GM23338 (cell line): ENCODE measurements at regions not wholly inside any gene's neighbourhood (a gene's known extent, or its start where the extent isn't known, plus 50 kb on each side); places are given as distances from the start of the nearest gene placed in this dataset.

Experiments
- ATAC-seq: fragments of 200-7000 bp; cut with Tn5 transposase; 3 replicates; pipeline ENCODE4 v1.9.1; 2020
- DNase-seq: peaks from one replicate; pipeline ENCODE4 v3.0.0-alpha.2; 2015; ENCODE audit warnings: low spot score
- H2AFZ ChIP-seq: fragments of 200-600 bp; sonication (generic); 2 replicates; pipeline ENCODE4 v1.8.0; 2016; ENCODE audit warnings: antibody characterized with exemption, mild to moderate bottlenecking, moderate library complexity
- H3F3A ChIP-seq: fragments of 200-600 bp; sonication (generic); replicated peaks from 2 replicates; pipeline ENCODE4 v1.8.0; 2017; ENCODE audit warnings: antibody characterized with exemption, mixed run types, low read depth
- H3K27ac ChIP-seq: fragments of 200-600 bp; sonication (generic); 2 replicates; pipeline ENCODE4 v1.6.1; 2016; ENCODE audit warnings: low read depth
- H3K27me3 ChIP-seq: fragments of 200-600 bp; sonication (generic); 2 replicates; pipeline ENCODE4 v1.8.0; 2016; ENCODE audit warnings: mild to moderate bottlenecking, mixed run types, moderate library complexity; ENCODE audit not compliant: insufficient read depth
- H3K36me3 ChIP-seq: fragments of 200-600 bp; sonication (generic); 2 replicates; pipeline ENCODE4 v1.8.0; 2016; ENCODE audit warnings: mild to moderate bottlenecking; ENCODE audit not compliant: insufficient read depth
- H3K4me1 ChIP-seq: fragments of 200-600 bp; sonication (generic); 2 replicates; pipeline ENCODE4 v1.8.0; 2016; ENCODE audit warnings: mild to moderate bottlenecking, moderate library complexity; ENCODE audit not compliant: insufficient read depth
- H3K4me2 ChIP-seq: fragments of 200-600 bp; sonication (generic); 2 replicates; pipeline ENCODE4 v1.7.1; 2017; ENCODE audit warnings: mixed run types
- H3K4me3 ChIP-seq: fragments of 200-600 bp; sonication (generic); 2 replicates; pipeline ENCODE4 v1.6.1; 2016; ENCODE audit warnings: mixed run types
- H3K79me2 ChIP-seq: fragments of 200-600 bp; sonication (generic); replicated peaks from 2 replicates; pipeline ENCODE4 v1.8.0; 2017; ENCODE audit warnings: mild to moderate bottlenecking; ENCODE audit not compliant: insufficient read depth
- H3K9me2 ChIP-seq: fragments of 200-600 bp; sonication (generic); 2 replicates; pipeline ENCODE4 v1.8.0; 2017; ENCODE audit not compliant: insufficient read depth
- H4K20me1 ChIP-seq: fragments of 200-600 bp; sonication (generic); replicated peaks from 2 replicates; pipeline ENCODE4 v1.8.0; 2017; ENCODE audit warnings: mild to moderate bottlenecking; ENCODE audit not compliant: insufficient read depth
- H3K27ac Mint-ChIP-seq: 2 replicates; pipeline ENCODE4 v1.8.0; 2020; ENCODE audit warnings: inconsistent platforms, mild to moderate bottlenecking, moderate library complexity, mixed read lengths
- H3K27me3 Mint-ChIP-seq: 3 replicates; pipeline ENCODE4 v1.8.0; 2022; ENCODE audit warnings: low read depth, mild to moderate bottlenecking, moderate library complexity, mixed read lengths, inconsistent platforms; ENCODE audit not compliant: insufficient read depth, poor library complexity
- H3K36me3 Mint-ChIP-seq: 3 replicates; pipeline ENCODE4 v1.8.0; 2021; ENCODE audit warnings: low read depth, mild to moderate bottlenecking, inconsistent platforms, moderate library complexity, mixed read lengths
- H3K4me1 Mint-ChIP-seq: 3 replicates; pipeline ENCODE4 v1.8.0; 2020; ENCODE audit warnings: mild to moderate bottlenecking, inconsistent platforms, mixed read lengths
- H3K4me3 Mint-ChIP-seq: 3 replicates; pipeline ENCODE4 v1.8.0; 2021; ENCODE audit warnings: moderate library complexity, mild to moderate bottlenecking, inconsistent platforms, mixed read lengths
- H3K9me3 Mint-ChIP-seq: 3 replicates; pipeline ENCODE4 v1.8.0; 2020; ENCODE audit warnings: moderate library complexity, mild to moderate bottlenecking, inconsistent platforms, mixed read lengths
- CREB1 ChIP-seq: fragments of 250-450 bp; sonication (Bioruptor Pico); IDR thresholded peaks from 2 replicates; pipeline ENCODE4 v1.5.0; 2020; ENCODE audit warnings: low read depth, mild to moderate bottlenecking, moderate library complexity
- EZH2 ChIP-seq: fragments of 200-600 bp; sonication (generic); IDR thresholded peaks from one replicate; pipeline ENCODE4 v1.8.0; 2017; ENCODE audit warnings: antibody characterized with exemption, mild to moderate bottlenecking, low read depth; ENCODE audit not compliant: unreplicated experiment
- JUNB ChIP-seq: IDR thresholded peaks from one replicate; pipeline ENCODE4 v1.6.1; 2016; ENCODE audit warnings: antibody characterized with exemption; ENCODE audit not compliant: unreplicated experiment
- STAT1 ChIP-seq: IDR thresholded peaks from one replicate; pipeline ENCODE4 v1.6.1; 2016; ENCODE audit warnings: antibody characterized with exemption; ENCODE audit not compliant: unreplicated experiment
- ZNF114 ChIP-seq: fragments of 250-450 bp; sonication (Bioruptor Pico); IDR thresholded peaks from 2 replicates; pipeline ENCODE4 v1.5.0; 2020; ENCODE audit warnings: mild to moderate bottlenecking, moderate library complexity
- ZNF331 ChIP-seq: fragments of 250-450 bp; sonication (Bioruptor Pico); IDR thresholded peaks from 2 replicates; pipeline ENCODE4 v1.5.0; 2020; ENCODE audit warnings: low read depth, mild to moderate bottlenecking, moderate library complexity
- TF ChIP-seq, protein P1 (sequence below): IDR thresholded peaks from 2 replicates; pipeline ENCODE4 v1.6.1; 2016; ENCODE audit warnings: antibody characterized with exemption
- TF ChIP-seq, protein P2 (sequence below), 2 experiments: fragments of 200-600 bp in 1 of 2; sonication (generic) in 1 of 2; conservative IDR thresholded peaks; 2 replicates each; pipeline versions ENCODE4 v1.5.1 to v1.6.1; 2016 to 2017; ENCODE audit warnings: antibody characterized with exemption in 2 of 2, low read depth in 2 of 2, mild to moderate bottlenecking in 2 of 2, moderate library complexity in 1 of 2
- TF ChIP-seq, protein P3 (sequence below): IDR thresholded peaks from one replicate; pipeline ENCODE4 v1.6.1; 2018; ENCODE audit warnings: antibody characterized with exemption; ENCODE audit not compliant: unreplicated experiment
- TF ChIP-seq, protein P4 (sequence below): fragments of 250-450 bp; sonication (Bioruptor Pico); IDR thresholded peaks from 2 replicates; pipeline ENCODE4 v1.5.0; 2020; ENCODE audit warnings: mild to moderate bottlenecking, moderate library complexity

DNA sequence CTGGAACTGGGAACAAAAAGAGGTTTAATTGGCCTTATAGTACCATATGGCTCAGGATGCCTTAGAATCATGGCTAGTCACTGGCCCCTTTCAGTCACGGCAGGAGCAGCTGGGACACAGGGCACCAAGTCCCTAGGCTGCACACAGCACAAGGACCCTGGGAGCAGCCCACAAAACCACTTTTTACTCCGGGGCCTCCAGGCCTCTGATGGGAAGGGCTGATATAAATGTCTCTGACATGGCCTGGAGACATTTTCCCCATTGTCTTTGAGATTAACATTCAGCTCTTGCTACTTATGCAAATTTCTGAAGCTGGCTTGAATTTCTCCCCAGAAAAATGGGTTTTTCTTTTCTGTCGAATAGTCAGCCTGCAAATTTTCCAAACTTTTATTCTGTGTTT lies 1026.4 kb upstream of the COX7C start (continued):
- TF ChIP-seq, protein P1, sequence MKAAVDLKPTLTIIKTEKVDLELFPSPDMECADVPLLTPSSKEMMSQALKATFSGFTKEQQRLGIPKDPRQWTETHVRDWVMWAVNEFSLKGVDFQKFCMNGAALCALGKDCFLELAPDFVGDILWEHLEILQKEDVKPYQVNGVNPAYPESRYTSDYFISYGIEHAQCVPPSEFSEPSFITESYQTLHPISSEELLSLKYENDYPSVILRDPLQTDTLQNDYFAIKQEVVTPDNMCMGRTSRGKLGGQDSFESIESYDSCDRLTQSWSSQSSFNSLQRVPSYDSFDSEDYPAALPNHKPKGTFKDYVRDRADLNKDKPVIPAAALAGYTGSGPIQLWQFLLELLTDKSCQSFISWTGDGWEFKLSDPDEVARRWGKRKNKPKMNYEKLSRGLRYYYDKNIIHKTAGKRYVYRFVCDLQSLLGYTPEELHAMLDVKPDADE = no peak
- no peak for TF ChIP-seq ZNF114 (CRISPR knock-in tag)
- no peak for TF ChIP-seq STAT1
- TF ChIP-seq ZNF331 (CRISPR knock-in tag) = no peak
- TF ChIP-seq EZH2 = no peak
- TF ChIP-seq CREB1 (CRISPR knock-in tag) = no peak
- no peak for TF ChIP-seq JUNB
- TF ChIP-seq, protein P2, sequence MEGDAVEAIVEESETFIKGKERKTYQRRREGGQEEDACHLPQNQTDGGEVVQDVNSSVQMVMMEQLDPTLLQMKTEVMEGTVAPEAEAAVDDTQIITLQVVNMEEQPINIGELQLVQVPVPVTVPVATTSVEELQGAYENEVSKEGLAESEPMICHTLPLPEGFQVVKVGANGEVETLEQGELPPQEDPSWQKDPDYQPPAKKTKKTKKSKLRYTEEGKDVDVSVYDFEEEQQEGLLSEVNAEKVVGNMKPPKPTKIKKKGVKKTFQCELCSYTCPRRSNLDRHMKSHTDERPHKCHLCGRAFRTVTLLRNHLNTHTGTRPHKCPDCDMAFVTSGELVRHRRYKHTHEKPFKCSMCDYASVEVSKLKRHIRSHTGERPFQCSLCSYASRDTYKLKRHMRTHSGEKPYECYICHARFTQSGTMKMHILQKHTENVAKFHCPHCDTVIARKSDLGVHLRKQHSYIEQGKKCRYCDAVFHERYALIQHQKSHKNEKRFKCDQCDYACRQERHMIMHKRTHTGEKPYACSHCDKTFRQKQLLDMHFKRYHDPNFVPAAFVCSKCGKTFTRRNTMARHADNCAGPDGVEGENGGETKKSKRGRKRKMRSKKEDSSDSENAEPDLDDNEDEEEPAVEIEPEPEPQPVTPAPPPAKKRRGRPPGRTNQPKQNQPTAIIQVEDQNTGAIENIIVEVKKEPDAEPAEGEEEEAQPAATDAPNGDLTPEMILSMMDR (conservative IDR thresholded peaks at IDR 0.05; ENCODE audit: low read depth in 2 of 2) = no peak

DNA sequence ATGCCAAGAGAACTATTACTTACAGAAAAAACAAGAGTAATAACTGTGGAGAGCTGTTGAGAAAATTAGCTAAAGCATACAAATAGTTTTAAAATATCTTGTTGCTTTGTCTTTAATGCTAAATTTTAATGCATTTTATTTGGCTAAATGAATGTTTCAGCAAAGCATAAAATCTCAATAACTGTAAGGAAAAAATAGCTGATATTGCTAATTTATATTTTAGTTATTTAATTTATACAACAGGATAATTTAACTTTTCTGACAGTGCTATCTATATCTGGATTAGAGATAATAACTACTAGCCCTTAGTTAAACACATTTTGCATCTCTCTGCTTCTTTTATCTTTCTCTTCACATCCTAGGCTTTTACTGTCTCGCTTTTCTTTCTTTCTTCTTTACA lies 1014.9 kb upstream of the COX7C start:
- no peaks in the 10 kb centered on the region for H3K27me3 ChIP-seq
- H3K79me2 ChIP-seq = no peaks in the 10 kb centered on the region
- H3K27ac ChIP-seq = no peak overlapping the region
- H3K4me3 ChIP-seq = no peak overlapping the region
- no peaks in the 10 kb centered on the region for H3K36me3 Mint-ChIP-seq
- no peak overlapping the region for H2AFZ ChIP-seq
- no peak overlapping the region for H3K27ac Mint-ChIP-seq
- no peaks in the 10 kb centered on the region for H3K9me2 ChIP-seq
- no peak for DNase-seq
- H3K27me3 Mint-ChIP-seq = no peaks in the 10 kb centered on the region
- H3K4me1 Mint-ChIP-seq = no peaks in the 10 kb centered on the region
- H3K4me2 ChIP-seq = no peak overlapping the region
- no peak for ATAC-seq
- H3F3A ChIP-seq = no peaks in the 10 kb centered on the region
- no peak overlapping the region for H3K4me3 Mint-ChIP-seq
- no peaks in the 10 kb centered on the region for H3K36me3 ChIP-seq
- no peaks in the 10 kb centered on the region for H3K9me3 Mint-ChIP-seq
- no peaks in the 10 kb centered on the region for H3K4me1 ChIP-seq
- H4K20me1 ChIP-seq = no peaks in the 10 kb centered on the region
- TF ChIP-seq ZNF114 (CRISPR knock-in tag) (no peak), ZNF331 (CRISPR knock-in tag) (no peak), CREB1 (CRISPR knock-in tag) (no peak)
- TF ChIP-seq, protein P1 = no peak
- TF ChIP-seq, protein P3, sequence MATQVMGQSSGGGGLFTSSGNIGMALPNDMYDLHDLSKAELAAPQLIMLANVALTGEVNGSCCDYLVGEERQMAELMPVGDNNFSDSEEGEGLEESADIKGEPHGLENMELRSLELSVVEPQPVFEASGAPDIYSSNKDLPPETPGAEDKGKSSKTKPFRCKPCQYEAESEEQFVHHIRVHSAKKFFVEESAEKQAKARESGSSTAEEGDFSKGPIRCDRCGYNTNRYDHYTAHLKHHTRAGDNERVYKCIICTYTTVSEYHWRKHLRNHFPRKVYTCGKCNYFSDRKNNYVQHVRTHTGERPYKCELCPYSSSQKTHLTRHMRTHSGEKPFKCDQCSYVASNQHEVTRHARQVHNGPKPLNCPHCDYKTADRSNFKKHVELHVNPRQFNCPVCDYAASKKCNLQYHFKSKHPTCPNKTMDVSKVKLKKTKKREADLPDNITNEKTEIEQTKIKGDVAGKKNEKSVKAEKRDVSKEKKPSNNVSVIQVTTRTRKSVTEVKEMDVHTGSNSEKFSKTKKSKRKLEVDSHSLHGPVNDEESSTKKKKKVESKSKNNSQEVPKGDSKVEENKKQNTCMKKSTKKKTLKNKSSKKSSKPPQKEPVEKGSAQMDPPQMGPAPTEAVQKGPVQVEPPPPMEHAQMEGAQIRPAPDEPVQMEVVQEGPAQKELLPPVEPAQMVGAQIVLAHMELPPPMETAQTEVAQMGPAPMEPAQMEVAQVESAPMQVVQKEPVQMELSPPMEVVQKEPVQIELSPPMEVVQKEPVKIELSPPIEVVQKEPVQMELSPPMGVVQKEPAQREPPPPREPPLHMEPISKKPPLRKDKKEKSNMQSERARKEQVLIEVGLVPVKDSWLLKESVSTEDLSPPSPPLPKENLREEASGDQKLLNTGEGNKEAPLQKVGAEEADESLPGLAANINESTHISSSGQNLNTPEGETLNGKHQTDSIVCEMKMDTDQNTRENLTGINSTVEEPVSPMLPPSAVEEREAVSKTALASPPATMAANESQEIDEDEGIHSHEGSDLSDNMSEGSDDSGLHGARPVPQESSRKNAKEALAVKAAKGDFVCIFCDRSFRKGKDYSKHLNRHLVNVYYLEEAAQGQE = no peak
- TF ChIP-seq, protein P4, sequence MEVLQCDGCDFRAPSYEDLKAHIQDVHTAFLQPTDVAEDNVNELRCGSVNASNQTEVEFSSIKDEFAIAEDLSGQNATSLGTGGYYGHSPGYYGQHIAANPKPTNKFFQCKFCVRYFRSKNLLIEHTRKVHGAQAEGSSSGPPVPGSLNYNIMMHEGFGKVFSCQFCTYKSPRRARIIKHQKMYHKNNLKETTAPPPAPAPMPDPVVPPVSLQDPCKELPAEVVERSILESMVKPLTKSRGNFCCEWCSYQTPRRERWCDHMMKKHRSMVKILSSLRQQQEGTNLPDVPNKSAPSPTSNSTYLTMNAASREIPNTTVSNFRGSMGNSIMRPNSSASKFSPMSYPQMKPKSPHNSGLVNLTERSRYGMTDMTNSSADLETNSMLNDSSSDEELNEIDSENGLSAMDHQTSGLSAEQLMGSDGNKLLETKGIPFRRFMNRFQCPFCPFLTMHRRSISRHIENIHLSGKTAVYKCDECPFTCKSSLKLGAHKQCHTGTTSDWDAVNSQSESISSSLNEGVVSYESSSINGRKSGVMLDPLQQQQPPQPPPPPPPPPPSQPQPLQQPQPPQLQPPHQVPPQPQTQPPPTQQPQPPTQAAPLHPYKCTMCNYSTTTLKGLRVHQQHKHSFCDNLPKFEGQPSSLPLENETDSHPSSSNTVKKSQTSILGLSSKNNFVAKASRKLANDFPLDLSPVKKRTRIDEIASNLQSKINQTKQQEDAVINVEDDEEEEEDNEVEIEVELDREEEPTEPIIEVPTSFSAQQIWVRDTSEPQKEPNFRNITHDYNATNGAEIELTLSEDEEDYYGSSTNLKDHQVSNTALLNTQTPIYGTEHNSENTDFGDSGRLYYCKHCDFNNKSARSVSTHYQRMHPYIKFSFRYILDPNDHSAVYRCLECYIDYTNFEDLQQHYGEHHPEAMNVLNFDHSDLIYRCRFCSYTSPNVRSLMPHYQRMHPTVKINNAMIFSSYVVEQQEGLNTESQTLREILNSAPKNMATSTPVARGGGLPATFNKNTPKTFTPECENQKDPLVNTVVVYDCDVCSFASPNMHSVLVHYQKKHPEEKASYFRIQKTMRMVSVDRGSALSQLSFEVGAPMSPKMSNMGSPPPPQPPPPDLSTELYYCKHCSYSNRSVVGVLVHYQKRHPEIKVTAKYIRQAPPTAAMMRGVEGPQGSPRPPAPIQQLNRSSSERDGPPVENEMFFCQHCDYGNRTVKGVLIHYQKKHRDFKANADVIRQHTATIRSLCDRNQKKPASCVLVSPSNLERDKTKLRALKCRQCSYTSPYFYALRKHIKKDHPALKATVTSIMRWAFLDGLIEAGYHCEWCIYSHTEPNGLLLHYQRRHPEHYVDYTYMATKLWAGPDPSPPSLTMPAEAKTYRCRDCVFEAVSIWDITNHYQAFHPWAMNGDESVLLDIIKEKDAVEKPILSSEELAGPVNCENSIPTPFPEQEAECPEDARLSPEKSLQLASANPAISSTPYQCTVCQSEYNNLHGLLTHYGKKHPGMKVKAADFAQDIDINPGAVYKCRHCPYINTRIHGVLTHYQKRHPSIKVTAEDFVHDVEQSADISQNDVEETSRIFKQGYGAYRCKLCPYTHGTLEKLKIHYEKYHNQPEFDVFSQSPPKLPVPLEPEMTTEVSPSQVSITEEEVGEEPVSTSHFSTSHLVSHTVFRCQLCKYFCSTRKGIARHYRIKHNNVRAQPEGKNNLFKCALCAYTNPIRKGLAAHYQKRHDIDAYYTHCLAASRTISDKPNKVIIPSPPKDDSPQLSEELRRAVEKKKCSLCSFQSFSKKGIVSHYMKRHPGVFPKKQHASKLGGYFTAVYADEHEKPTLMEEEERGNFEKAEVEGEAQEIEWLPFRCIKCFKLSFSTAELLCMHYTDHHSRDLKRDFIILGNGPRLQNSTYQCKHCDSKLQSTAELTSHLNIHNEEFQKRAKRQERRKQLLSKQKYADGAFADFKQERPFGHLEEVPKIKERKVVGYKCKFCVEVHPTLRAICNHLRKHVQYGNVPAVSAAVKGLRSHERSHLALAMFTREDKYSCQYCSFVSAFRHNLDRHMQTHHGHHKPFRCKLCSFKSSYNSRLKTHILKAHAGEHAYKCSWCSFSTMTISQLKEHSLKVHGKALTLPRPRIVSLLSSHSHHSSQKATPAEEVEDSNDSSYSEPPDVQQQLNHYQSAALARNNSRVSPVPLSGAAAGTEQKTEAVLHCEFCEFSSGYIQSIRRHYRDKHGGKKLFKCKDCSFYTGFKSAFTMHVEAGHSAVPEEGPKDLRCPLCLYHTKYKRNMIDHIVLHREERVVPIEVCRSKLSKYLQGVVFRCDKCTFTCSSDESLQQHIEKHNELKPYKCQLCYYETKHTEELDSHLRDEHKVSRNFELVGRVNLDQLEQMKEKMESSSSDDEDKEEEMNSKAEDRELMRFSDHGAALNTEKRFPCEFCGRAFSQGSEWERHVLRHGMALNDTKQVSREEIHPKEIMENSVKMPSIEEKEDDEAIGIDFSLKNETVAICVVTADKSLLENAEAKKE (CRISPR knock-in tag) = no peak
